Heart left ventricle (tissue), 13 donors: ENCODE measurements at regions not wholly inside any gene's neighbourhood (a gene's known extent, or its start where the extent isn't known, plus 50 kb on each side); places are given as distances from the start of the nearest gene placed in this dataset.

Experiments used
- POLR2A ChIP-seq, 2 donors: fragments of 450-650 bp; IDR thresholded peaks; one replicate each; pipeline ENCODE4 v1.6.1; 2017; ENCODE audit warnings: antibody characterized with exemption in 2 of 2, mild to moderate bottlenecking in 2 of 2, moderate library complexity in 2 of 2
- TF ChIP-seq, protein P1 (sequence below), 12 donors: fragments of 200-600 bp; sonication (generic) in 4 of 12; IDR thresholded peaks; one replicate each; pipeline versions ENCODE4 v1.5.0 to v1.8.0; 2018 to 2022; ENCODE audit warnings: antibody characterized with exemption in 12 of 12, mild to moderate bottlenecking in 5 of 12
- donor health status: ischemic (EF 13 %, LVEDD 7.1; RV severe dilation, severe dysfunction).
- donor health status: DM: no; HTN: yes; CAD: no.
- donor health status: DM: no; HTN: no; CAD: no.
- donor health status: ischemic (EF 25% LVEDD 6.9; RV normal size, moderate dysfunction).
- donor health status: ischemic (EF 25% LVEDD 5.7; RV mildly dilated, moderate dysfunction).
- donor health status: ischemic (EF 35%, LVEDD 5.7; RV mildly dilated, moderate dysfunction).
- donor health status: nonischemic (EF 11% LVEDD 7.7; RV severe dilation, severe dysfunction).
- donor health status: DM: yes; HTN: yes; CAD: no.
- donor health status: PGD.
- donor health status: ischemic (EF 29% LVEDD 5.4; RV normal size, mild dysfunction).
- donor health status: nonischemic (EF 23%, LVEDD 6.1; RV moderate dilation, normal function).

DNA sequence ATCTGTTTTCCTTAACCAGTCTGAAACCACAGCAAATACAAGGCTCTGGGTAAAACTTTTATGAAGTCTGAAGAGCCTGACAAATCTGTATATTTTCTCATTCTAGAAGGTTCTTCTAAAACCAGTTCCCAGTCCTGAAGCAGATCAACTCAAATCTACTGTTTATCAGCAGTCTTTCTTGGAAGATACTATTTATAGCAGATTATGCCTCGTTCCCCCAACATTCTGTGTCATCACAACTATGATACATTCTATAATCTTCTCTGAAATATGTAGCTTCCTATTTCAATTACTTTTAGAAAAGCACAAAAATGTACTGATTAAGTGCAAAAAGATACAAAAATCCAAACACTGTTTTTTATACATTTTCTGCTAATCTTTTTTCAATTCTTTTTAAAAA lies 67.5 kb downstream of the NIBAN1 start:
- TF ChIP-seq, protein P1, sequence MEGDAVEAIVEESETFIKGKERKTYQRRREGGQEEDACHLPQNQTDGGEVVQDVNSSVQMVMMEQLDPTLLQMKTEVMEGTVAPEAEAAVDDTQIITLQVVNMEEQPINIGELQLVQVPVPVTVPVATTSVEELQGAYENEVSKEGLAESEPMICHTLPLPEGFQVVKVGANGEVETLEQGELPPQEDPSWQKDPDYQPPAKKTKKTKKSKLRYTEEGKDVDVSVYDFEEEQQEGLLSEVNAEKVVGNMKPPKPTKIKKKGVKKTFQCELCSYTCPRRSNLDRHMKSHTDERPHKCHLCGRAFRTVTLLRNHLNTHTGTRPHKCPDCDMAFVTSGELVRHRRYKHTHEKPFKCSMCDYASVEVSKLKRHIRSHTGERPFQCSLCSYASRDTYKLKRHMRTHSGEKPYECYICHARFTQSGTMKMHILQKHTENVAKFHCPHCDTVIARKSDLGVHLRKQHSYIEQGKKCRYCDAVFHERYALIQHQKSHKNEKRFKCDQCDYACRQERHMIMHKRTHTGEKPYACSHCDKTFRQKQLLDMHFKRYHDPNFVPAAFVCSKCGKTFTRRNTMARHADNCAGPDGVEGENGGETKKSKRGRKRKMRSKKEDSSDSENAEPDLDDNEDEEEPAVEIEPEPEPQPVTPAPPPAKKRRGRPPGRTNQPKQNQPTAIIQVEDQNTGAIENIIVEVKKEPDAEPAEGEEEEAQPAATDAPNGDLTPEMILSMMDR (IDR thresholded peaks at IDR 0.05) = no peak
- TF ChIP-seq POLR2A (IDR thresholded peaks at IDR 0.05) = no peak
